Upper lobe of left lung (tissue), 4 donors: ENCODE measurements at regions not wholly inside any gene's neighbourhood (a gene's known extent, or its start where the extent isn't known, plus 50 kb on each side); places are given as distances from the start of the nearest gene placed in this dataset.

ENCODE experiments used
- EP300 ChIP-seq, 4 donors: sonication (generic); formaldehyde crosslinking; IDR thresholded peaks; one replicate each; pipeline ENCODE4 v1.5.1; 2017; ENCODE audit warnings: antibody characterized with exemption in 4 of 4, control low read depth in 2 of 4
- POLR2A ChIP-seq, 4 donors: fragments of 450-650 bp; IDR thresholded peaks; one replicate each; pipeline ENCODE4 v1.5.1; 2016 to 2017; ENCODE audit warnings: antibody characterized with exemption in 4 of 4, mild to moderate bottlenecking in 2 of 4
- POLR2AphosphoS5 ChIP-seq, 2 donors: sonication (generic); formaldehyde crosslinking; IDR thresholded peaks; one replicate each; pipeline ENCODE4 v1.5.1; 2017; ENCODE audit warnings: antibody characterized with exemption in 2 of 2
- TF ChIP-seq, protein P1 (sequence below), 6 experiments: fragments of 450-650 bp in 4 of 6; fragments of 200-600 bp in 2 of 6; sonication (generic) in 2 of 6; IDR thresholded peaks; one replicate each; pipeline ENCODE4 v1.5.1; 2016 to 2019; ENCODE audit warnings: antibody characterized with exemption in 6 of 6

DNA sequence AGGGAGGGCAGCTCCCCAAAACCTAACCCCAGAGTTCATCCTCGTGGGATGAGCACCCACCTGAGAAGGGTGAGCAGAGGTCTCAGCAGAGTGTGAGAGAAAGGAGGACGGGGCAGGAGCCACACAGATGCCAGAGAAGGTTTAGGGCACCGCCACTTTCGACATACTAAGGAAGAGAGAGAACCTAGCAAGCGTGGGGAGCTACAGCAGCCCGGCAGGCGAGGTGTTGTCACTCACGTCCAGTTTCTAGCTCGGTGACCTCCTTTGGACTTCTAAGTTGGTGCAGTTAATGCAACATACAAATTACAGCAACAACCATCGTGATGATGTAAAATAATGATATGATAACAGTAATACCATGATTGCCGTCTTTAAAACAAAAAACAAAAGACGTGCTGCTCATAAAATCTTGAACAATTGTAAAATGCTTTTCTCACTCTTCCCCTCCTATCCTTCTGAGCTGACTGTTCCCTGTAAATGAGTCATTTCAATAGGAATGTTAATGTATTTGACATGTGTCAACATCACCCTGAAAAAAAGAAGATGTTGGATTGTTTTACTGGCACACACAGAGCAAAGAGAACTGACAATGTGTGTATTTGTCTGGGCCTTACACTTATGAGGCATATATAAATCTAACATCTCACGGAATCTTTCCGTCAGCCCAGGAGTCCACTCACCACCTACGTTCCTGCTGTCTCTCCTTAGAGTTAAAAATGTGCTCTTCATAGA, 158.2 kb upstream of the MAF start:
- TF ChIP-seq EP300 (IDR thresholded peaks at IDR 0.05): no peak
- TF ChIP-seq POLR2AphosphoS5 (IDR thresholded peaks at IDR 0.05): no peak
- TF ChIP-seq, protein P1, sequence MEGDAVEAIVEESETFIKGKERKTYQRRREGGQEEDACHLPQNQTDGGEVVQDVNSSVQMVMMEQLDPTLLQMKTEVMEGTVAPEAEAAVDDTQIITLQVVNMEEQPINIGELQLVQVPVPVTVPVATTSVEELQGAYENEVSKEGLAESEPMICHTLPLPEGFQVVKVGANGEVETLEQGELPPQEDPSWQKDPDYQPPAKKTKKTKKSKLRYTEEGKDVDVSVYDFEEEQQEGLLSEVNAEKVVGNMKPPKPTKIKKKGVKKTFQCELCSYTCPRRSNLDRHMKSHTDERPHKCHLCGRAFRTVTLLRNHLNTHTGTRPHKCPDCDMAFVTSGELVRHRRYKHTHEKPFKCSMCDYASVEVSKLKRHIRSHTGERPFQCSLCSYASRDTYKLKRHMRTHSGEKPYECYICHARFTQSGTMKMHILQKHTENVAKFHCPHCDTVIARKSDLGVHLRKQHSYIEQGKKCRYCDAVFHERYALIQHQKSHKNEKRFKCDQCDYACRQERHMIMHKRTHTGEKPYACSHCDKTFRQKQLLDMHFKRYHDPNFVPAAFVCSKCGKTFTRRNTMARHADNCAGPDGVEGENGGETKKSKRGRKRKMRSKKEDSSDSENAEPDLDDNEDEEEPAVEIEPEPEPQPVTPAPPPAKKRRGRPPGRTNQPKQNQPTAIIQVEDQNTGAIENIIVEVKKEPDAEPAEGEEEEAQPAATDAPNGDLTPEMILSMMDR (IDR thresholded peaks at IDR 0.05): no peak
- TF ChIP-seq POLR2A (IDR thresholded peaks at IDR 0.05): no peak
